HG03469 (cell line): ENCODE measurements at regions not wholly inside any gene's neighbourhood (a gene's known extent, or its start where the extent isn't known, plus 50 kb on each side); places are given as distances from the start of the nearest gene placed in this dataset.

Source experiments
- ATAC-seq: cut with Tn5 transposase; IDR thresholded peaks from one replicate; pipeline ENCODE4 v1.9.1; 2021; ENCODE audit warnings: mild to moderate bottlenecking, moderate library complexity, moderate number of reproducible peaks; ENCODE audit not compliant: unreplicated experiment

DNA sequence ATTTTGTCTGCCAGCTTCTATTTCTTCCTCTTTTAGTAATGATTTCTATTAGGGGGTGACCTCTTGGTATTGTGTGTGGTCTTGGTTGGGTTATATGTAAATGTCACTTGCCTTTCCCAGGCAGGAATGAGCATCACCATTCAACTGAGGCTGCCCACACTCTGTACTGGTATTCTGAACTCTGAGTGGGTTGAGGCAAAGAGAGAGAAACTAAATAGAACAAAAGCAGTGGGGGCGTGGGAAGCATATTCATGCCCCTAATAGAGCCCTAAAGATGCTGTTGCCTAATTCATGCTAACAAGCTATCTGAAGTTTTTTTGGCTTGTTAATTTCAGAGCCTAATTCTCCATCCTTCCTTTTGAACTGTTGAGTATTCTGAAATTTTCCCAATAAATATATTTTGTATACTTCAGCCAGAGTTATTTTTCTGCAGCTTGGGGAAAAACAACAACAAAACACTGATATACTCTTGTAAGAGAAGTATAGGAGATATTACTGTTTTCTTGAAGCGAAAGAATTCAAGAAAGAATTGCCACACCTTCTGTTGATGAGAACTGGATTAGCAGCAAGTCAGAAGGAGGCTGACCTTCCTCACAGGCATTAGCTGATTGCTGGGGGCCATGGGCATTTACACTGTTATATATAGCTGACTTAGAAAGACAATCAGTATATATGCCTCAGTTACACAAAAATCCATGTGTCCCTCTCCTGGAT, 315.8 kb upstream of the KLF12 start:
- ATAC-seq, result no peak

DNA sequence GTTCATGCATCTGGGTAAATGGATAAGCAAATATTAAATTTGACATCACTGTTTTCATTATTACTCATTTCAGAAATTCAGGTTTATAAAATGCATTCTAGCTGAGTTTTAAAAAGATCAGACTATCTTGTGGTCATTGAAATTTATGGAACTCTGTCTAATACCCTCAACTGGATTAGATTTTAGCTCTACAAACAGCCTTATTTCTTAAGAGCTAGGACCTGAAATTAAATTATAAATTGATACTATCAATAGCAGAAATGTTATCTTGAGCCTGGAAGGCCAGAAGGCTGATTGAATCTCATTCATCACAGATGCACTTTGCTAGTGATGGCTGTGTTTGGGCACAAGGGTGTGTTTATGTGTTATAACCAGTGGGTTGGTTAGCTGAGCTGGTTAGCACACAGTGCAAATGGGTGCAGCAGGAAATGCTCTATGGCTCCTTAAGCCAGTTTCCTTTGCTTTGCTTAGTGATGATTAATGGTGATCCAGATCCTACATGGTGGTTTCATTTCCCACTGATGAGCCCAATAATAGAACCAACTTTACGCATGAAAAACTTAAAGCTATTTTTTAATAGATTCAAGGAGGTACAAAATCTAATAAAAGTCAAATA, 310.8 kb upstream of the KLF12 start:
- ATAC-seq, result no peak

DNA sequence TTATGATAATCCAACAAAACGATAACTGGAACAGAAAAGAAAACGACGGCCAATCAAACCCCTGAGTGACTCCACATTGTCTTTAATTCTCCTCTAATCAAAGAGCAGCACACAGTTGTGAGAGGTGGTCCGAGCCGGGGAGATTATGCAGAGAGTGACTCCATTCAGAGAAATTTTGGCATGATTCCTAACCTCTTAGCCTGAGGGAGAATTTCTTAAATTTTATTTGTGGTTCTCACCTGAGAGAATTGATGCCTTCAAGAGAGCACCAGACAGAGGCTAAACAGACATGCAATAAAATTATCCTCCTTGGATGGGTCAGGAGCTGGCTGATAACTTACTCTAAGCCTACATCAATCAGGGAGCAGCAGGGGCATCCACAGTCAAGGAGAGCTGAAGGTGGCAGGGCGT, 310.0 kb upstream of the KLF12 start:
- no peak for ATAC-seq

DNA sequence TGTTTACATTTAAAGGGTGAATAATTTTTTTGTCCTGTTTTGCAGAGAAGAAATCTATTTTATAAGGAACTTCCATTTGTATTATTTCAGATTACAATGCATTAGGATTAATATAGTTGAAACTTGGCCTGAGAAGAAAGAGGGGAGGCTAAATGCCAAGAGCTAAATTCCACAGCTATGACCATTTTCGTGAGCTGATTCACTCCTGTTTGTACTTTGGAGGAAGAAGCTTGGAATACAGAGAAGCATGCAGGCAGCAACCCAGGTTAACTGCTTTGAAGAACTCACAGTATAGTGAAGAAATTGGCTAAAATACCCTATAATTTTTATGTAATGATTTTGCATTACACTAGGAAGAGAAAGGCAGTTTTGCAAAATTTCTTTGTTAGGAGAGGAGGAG, 309.4 kb upstream of the KLF12 start:
- no peak for ATAC-seq

DNA sequence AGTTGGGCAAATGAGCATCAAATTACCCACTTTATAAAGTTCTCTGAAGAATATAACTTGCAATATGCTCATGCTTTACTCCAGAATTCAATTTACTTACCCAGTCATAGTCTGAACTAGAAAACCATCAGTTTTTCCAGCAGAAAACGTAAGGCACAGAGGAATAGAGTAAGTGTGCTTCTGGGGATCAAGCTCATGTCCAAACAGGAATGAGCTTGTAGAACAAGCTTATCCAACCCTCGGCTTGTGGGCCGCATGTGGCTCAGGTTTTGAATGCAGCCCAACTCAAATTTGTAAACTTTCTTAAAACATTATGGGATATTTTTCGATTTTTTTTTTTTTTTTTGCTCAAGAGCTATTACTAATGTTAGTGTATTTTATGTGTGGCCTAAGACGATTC, 308.5 kb upstream of the KLF12 start:
- no peak for ATAC-seq

DNA sequence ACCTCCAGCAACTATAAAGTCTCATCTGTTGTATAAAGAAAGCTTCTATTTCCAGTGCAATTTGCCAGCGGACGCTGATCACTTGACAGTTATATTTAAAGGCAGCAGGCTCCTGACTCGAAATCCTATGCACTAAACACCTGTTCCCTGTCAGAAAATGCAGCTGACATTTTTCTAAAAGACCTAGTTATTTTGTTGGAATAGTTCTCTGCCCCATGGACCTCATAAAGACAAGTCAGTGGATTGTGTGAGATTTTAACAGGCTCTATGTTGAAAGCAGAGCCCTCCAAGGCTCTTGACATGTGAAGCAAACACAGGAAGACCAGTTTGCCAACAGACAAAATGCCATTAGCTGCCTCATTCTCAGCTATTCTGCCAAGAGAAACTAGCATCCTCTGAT, 304.7 kb upstream of the KLF12 start:
- ATAC-seq, result no peak

DNA sequence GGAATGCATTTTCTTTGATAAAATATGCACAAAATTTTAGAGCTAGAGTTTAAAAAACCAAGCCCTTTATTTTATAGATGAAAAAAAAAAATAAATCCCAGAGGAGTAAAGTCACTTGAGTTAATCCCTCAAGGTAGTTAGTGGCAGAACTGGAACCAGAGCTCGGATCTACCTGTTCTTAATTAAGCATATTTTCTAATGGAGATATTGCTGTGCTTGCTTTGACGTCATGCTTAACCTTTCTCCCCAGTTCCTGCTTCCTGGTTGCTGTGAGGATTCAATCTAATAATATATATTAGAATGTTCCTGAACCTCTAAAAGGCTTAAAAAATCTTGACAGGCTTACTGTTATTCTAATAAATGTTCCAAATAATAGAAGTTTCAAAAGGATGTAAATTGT, 300.6 kb upstream of the KLF12 start:
- ATAC-seq, result no peak

DNA sequence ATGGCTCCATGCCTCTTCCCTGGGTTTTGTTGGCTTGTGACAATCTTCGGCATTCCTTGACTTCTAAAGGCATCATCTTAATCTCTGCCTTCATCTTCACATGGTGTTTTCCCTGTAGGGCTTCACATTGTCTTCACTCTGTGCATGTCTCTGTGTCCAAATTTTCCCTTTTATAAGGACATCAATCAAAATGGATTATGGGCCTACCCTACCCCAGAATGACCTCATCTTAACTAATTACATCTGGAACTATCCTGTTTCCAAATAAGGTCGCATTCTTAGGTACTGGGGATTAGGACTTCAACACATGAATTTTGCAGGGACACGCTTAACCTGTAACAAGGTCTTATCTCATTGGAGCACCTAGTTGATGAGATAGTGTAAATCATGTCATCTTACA, 290.3 kb upstream of the KLF12 start:
- no peak for ATAC-seq

DNA sequence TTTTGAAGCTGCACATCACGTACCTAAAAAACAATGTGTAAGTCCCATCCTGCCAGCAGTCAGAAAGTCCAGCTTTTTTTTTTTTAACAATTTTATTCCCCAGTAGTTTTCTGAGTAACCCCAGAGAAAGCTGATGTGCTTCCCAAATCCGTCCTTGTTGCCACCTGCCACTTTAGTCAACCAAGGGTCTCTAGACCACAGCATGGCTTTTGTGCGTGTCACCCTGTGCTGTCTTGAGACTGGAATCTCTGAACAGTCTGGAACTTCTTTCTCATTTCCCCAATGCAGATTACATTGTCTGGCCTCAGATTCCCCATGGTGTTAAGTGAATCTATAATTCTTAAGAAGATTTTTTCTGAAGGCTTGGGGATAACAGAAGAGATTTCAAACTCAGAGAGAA, 289.2 kb upstream of the KLF12 start:
- ATAC-seq, result no peak

DNA sequence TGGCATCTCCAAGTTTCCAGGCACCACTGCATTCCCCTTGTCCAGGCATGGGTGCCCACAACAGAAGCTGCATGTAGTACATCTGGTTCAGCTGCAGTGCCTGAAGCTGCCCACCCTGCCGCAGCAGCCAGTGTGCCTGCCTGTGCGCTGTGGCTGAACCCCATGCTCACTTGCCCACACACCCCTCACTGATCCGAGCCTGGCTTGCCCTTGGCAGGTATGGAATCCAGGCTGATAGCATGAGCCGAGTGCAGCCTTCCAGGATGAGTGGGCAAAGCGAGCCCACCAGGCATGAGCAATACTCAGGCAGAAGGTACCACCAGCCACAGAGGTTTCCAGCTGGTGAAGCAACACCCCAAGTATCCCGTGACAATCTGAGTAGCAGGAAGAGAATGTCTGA, 280.3 kb upstream of the KLF12 start:
- no peak for ATAC-seq

DNA sequence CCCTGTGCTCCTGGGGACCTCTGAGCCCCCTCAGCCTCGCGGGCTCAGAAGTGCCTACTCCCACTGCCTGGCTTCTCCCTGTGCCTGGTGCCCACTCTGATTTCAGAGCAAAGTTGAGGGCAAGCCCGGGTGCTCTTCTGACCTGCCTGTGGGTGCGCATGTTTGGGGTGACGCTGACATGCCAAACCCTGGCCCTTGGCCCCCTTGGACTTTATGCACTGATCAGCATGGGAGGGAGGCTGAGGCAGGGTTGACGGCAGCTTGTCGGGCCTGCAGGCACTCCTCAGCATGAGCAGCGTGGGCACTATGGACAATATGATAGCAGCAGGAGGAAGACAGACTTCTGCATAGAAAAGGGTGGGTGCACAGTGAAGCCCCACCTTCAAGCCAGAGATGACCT, 279.3 kb upstream of the KLF12 start:
- ATAC-seq, result no peak

DNA sequence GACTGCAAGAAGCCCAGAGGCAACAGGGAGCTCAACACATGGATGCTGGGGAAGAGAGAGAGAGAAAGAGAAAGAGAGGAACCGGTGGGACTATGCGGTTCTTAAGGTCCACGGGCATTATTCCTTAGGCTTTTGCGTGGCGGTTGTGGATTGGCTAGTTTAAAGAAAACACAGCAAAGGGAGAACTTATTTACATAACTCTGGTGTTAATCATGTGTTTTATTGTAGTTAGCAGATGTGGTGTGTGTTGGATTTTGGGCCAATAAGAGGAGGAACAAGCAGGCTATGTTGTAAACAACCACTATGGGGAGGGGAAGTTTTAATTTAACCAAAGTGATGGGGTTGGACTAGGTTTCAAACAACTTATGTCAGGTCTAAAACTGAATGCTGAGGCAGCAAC, 275.3 kb upstream of the KLF12 start:
- ATAC-seq, result no peak

DNA sequence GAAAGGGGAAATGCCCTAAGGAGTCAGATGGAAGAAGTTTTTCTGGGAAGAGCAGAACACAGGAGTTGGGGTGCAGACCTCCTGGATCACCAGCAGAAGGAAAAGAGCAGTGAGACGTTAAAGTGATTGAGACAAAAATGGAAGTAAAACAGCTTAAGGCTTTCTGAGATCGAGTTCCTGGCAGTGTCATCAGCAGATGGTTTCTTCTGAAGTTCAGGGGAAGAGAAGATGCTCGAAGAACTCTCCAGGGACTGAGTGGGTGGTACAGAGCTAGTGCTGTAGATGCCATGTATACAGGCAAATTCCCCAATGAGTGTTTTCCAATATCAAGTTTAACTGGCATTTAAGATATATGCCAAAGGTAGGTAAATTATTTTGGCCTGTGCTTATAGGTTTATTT, 272.2 kb upstream of the KLF12 start:
- no peak for ATAC-seq

DNA sequence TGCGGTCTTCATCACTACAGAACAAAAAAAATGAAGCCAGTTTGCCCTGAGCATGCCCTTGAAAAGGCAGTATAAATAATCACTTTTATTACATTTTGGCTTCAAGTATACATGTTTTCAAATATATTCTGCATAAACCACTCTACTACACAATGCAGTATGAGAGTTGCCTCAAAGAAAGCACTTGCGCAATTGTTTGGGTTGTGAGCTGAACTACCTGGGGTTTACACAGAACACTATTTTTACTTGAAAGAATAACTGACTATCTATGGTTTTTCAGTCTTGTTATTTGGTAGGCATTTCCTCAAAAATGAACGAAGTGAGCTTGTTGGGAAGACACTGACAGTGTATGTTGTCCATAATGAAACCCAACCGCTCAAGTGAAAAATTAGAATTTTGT, 264.4 kb upstream of the KLF12 start:
- no peak for ATAC-seq

DNA sequence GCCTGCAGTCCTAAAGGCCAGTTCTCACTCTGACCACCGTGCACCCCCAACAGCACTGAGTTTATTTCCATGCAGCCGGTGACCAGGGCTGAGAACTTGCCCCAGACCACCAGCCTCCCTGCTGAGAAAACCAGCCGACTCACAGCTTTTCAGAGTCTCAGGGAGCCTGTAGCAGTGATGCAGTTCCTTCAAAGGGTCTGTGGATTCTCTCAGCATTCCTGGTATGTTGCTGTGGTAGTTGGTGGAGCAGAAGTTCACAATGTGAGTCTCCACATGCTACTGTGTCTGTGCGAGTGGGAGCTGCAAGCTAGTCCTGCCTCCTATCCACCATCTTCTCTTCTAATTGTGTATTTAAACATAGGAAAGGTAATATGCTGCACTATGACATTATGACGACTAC, 254.9 kb upstream of the KLF12 start:
- ATAC-seq, result no peak

DNA sequence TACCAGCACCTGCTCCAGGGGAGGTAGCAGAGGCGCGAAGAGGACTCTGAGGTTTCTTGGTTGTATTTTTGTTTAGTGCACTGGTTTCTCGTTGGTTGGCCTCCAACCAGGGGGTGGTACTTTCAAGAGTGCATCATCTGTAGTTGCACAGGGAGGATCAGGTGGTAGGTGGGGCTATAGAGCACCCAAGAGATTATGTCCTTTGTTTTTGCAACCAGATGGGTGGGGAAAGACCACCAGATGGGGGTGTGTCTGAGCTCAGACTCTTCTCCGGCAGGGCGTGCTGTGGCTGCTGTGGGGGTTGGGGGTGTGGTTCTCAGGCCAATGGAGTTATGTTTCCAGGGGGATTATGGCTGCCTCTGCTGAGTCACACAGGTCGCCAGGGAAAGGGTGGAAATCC, 254.4 kb upstream of the KLF12 start:
- ATAC-seq, result no peak

DNA sequence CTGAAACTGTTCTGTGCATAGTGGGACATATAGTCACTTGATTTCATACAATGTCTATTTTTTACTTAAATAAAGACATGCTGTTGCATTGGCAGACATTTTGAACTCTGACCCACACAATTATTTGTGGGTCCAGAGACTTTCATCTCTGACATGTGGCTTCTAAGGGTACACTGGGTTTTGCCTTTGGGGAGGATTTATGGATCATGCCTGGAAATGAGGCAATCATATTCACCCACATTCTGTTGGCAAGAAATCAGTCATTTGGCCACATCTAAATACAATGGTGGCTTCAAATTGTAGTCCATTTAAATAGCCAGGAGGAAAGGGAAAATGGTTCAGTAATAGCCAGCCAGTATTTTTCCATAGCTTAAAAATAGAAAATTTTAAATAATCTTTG, 238.3 kb upstream of the KLF12 start:
- ATAC-seq, result no peak

DNA sequence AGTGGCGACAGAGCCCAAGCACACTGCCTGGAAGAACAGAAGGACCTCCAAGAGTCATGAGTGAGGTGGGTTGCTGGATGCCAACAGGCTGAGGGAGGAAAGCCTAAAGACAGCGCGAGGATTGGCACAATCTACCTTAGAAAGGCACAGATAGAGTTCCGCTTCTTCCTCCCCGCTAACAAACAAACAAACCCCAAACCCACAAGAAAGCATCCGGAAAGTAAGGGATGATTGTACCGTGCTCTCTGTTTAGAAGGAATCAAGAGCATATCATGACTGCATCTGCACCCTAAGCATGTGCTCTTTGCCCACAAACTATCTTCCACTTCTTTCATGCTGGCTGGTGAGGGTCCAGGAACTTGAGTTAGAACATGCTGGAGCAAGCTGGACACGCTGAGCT, 233.0 kb upstream of the KLF12 start:
- ATAC-seq, result no peak

DNA sequence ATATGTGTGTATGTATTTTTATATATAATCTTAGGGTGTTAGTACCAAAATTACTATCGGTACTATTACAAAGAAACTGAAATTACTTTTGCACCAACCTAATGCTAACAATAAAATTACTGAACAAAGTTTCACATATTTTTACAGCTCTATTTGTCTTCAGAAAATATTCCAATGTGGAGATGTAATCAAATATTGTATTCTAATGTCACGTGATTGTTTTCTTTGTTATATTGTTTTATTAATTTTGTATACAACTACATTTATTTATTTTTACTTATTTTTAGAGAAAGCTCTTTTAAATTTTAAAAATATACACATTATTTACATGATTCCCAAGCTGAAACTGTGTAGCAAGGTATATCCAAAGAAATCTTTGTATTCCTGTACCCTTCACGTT, 227.1 kb upstream of the KLF12 start:
- no peak for ATAC-seq

DNA sequence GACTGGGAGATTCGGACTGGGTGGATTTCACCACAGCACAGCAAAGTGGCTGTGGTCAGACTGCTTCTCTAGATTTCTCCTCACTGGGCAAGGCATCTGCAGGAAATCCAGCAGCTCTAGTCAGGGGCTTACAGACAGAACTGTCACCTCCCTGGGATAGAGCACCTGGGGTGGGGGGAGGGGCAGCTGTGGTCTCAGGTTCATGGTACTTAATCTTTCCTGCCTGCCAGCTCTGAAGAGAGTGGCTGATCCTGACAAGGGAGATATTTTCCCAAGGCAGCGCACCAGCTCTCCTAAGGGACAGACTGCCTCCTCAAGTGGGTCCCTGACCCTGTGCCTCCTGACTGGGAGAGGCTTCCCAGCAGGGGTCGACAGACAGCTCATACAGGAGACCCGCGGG, 212.8 kb upstream of the KLF12 start:
- no peak for ATAC-seq

DNA sequence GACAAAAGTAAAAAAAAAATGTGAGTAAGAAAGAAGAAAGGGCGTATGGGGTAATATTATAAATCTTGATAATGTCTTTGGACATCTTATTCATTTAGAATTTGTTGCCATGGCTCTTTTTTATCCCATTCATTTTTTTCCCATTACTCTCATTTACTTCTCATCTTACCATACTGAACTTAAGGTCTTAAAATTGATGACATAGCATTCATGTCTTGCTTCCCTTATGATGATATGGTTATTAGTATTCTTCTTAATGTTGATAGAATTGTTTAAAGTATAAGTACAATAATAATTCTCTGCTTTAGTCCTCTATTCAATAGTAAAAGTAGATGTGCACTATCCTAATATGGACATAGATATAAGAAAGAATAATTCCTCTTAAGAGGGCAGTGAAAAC, 204.1 kb upstream of the KLF12 start:
- no peak for ATAC-seq

DNA sequence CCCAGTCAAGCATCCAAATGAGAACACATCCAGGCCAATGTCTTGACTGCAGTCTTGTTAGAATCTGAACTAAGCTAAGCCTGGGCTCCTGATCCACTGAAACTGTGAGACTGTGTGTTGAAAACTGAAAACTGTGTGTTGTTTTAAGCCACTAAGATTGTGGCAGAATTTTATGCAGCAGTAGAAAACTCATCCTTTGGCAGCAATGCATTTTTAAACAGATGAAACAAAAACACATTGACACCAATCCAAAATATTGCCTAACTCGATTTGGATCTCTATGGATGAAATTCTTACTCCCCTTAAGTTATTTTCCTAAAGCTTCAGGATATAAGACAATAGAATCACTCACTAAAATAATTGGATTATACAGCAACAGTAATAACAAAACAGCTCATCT, 202.3 kb upstream of the KLF12 start:
- ATAC-seq, result no peak

DNA sequence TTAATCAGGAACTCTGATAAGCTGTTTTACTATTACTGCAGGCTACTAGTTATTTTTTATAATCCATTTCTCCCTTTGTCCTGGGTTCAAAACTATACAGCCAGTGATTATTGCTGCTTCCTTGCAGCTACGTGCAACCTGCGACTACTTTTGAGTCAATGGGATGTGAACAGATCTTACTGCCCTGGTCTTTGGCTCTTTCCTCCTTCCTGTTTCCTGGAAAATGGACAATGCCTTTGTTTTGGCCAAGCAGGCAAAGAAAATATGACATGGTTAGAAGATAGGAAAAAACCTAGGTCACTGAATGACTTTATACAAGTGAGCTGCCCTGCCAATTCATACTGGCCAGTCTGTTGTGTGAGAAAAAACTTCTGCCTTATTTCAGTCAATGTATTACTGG, 201.2 kb upstream of the KLF12 start:
- ATAC-seq, result no peak
